PC-9 (cell line): ENCODE measurements at regions not wholly inside any gene's neighbourhood (a gene's known extent, or its start where the extent isn't known, plus 50 kb on each side); places are given as distances from the start of the nearest gene placed in this dataset.

Source experiments
- BruUV-seq: library from RNA; stranded (reverse); fragments of 400-500 nt; replicated peaks from 2 replicates; lab custom pipeline; 2021; lab: Mats Ljungman, UMichigan
- CTCF ChIA-PET: fragments of 300-600 bp; sonication (Branson Sonifier 250); formaldehyde crosslinking; loops from one replicate; lab custom pipeline; 2022; ENCODE audit warnings: antibody characterized with exemption; lab: Charles Lee
- POLR2A ChIA-PET: fragments of 300-600 bp; sonication (Branson Sonifier 250); formaldehyde crosslinking; loops from one replicate; lab custom pipeline; 2022; ENCODE audit warnings: antibody characterized with exemption; ENCODE audit not compliant: unreplicated experiment; lab: Charles Lee
- DNase-seq, 2 experiments: peaks; one replicate each; pipeline versions ENCODE4 v3.0.0 to v3.0.0-alpha.2; 2015 to 2022; ENCODE audit warnings: mixed read lengths in 1 of 2
- H2AFZ ChIP-seq: fragments of 200-600 bp; sonication (generic); 2 replicates; pipeline ENCODE4 v1.8.1; 2017; ENCODE audit warnings: antibody characterized with exemption
- H3F3A ChIP-seq: fragments of 200-600 bp; sonication (generic); 2 replicates; pipeline ENCODE4 v1.8.1; 2017; ENCODE audit warnings: antibody characterized with exemption, mild to moderate bottlenecking, low read depth; ENCODE audit not compliant: insufficient read depth
- H3K27ac ChIP-seq: fragments of 200-600 bp; sonication (generic); 2 replicates; pipeline ENCODE4 v1.6.1; 2016; ENCODE audit warnings: mixed run types
- H3K27me3 ChIP-seq: fragments of 200-600 bp; sonication (generic); 2 replicates; pipeline ENCODE4 v1.6.1; 2016; ENCODE audit warnings: low read depth, mixed run types; ENCODE audit not compliant: insufficient read depth
- H3K36me3 ChIP-seq: fragments of 200-600 bp; sonication (generic); 2 replicates; pipeline ENCODE4 v1.6.1; 2016; ENCODE audit warnings: low read depth, mixed run types
- H3K4me1 ChIP-seq: fragments of 200-600 bp; sonication (generic); replicated peaks from 2 replicates; pipeline ENCODE4 v1.6.1; 2016; ENCODE audit warnings: mixed run types; ENCODE audit not compliant: insufficient read depth
- H3K4me2 ChIP-seq: fragments of 200-600 bp; sonication (generic); 2 replicates; pipeline ENCODE4 v1.6.1; 2017; ENCODE audit warnings: mixed run types
- H3K4me3 ChIP-seq: fragments of 200-600 bp; sonication (generic); 2 replicates; pipeline ENCODE4 v1.6.1; 2016; ENCODE audit warnings: mixed run types
- H3K79me2 ChIP-seq: fragments of 200-600 bp; sonication (generic); 2 replicates; pipeline ENCODE4 v1.6.1; 2017; ENCODE audit warnings: low read depth, mixed run types
- H3K9me2 ChIP-seq: fragments of 200-600 bp; sonication (generic); 2 replicates; pipeline ENCODE4 v1.8.1; 2017; ENCODE audit warnings: mild to moderate bottlenecking; ENCODE audit not compliant: insufficient read depth
- H3K9me3 ChIP-seq: fragments of 200-600 bp; sonication (generic); 2 replicates; pipeline ENCODE4 v1.8.1; 2016; ENCODE audit warnings: low read depth; ENCODE audit not compliant: insufficient read depth
- H4K20me1 ChIP-seq: fragments of 200-600 bp; sonication (generic); 2 replicates; pipeline ENCODE4 v1.8.1; 2017; ENCODE audit not compliant: insufficient read depth
- CTCF ChIP-seq: fragments of 200-600 bp; sonication (generic); conservative IDR thresholded peaks from 2 replicates; pipeline ENCODE4 v1.6.1; 2017; ENCODE audit warnings: mixed run types, antibody characterized with exemption, mild to moderate bottlenecking, moderate library complexity
- EZH2 ChIP-seq: fragments of 200-600 bp; sonication (generic); IDR thresholded peaks from 2 replicates; pipeline ENCODE4 v1.8.0; 2017; ENCODE audit warnings: antibody characterized with exemption, low read depth
- intact Hi-C: fragments of 100-400 bp; cut with micrococcal nuclease; formaldehyde crosslinking; loops from one replicate; pipeline ENCODE4 v1.10.0; 2022; ENCODE audit not compliant: unreplicated experiment

GRCh38 chr5:109570362-109570874, 119.3 kb upstream of the MAN2A1 start:
- POLR2A ChIA-PET = no interaction called here
- H2AFZ ChIP-seq = no peak overlapping the region

GRCh38 chr5:109567374-109568044, 122.2 kb upstream of the MAN2A1 start:
- H4K20me1 ChIP-seq = no peaks in the 10 kb centered on the region
- H2AFZ ChIP-seq = peak overlapping the region; percentile 48; the same call in 1 of the 2 replicates
- H3K79me2 ChIP-seq = no peaks in the 10 kb centered on the region
- no peaks in the 10 kb centered on the region for H3F3A ChIP-seq
- no peaks in the 10 kb centered on the region for H3K36me3 ChIP-seq
- H3K4me2 ChIP-seq = no peak overlapping the region
- H3K27me3 ChIP-seq = no peaks in the 10 kb centered on the region
- H3K4me3 ChIP-seq = no peak overlapping the region
- ChIA-PET POLR2A (no interaction called here), CTCF (interaction anchor here (0.7 kb wide), 1 partner anchor 1816 kb away, joined by 3 read pairs; no protein-coding TSS in a partner anchor)
- no peak overlapping the region for H3K27ac ChIP-seq
- H3K4me1 ChIP-seq = no peaks in the 10 kb centered on the region
- BruUV-seq = no TSS peak
- 0 out of 2 replicates have a peak, but pooled peaks cover 5% of the 10 kb centered on the region for H3K9me2 ChIP-seq
- intact Hi-C loops = no loop called here
- TF ChIP-seq CTCF = no peak
- no peak for TF ChIP-seq EZH2
- no peaks in the 10 kb centered on the region for H3K9me3 ChIP-seq
- no peak for DNase-seq

More at GRCh38 chr5:109570362-109570874, 119.3 kb upstream of the MAN2A1 start:
- TF ChIP-seq EZH2 = no peak
- TF ChIP-seq CTCF = no peak
- no peak for DNase-seq
- no peaks in the 10 kb centered on the region for H3K79me2 ChIP-seq
- no peaks in the 10 kb centered on the region for H3F3A ChIP-seq
- intact Hi-C loops = no loop called here
- H3K9me2 ChIP-seq = 0 out of 2 replicates have a peak, but pooled peaks cover 5% of the 10 kb centered on the region
- no peak overlapping the region for H3K27ac ChIP-seq
- CTCF ChIA-PET = no interaction called here
- H4K20me1 ChIP-seq = no peaks in the 10 kb centered on the region
- no TSS peak for BruUV-seq
- H3K27me3 ChIP-seq = no peaks in the 10 kb centered on the region
- no peak overlapping the region for H3K4me2 ChIP-seq
- no peak overlapping the region for H3K4me3 ChIP-seq
- no peaks in the 10 kb centered on the region for H3K9me3 ChIP-seq
- no peaks in the 10 kb centered on the region for H3K4me1 ChIP-seq
- H3K36me3 ChIP-seq = no peaks in the 10 kb centered on the region

GRCh38 chr5:109566361-109566760, 123.4 kb upstream of the MAN2A1 start:
- CTCF ChIA-PET = no interaction called here

More at GRCh38 chr5:109566361-109566760, 123.4 kb upstream of the MAN2A1 start:
- DNase-seq = no peak
- intact Hi-C loops = no loop called here
- TF ChIP-seq CTCF = no peak
- TF ChIP-seq EZH2 = no peak
- no TSS peak for BruUV-seq
- H2AFZ ChIP-seq = no peak overlapping the region
- H4K20me1 ChIP-seq = no peaks in the 10 kb centered on the region
- H3K4me1 ChIP-seq = no peaks in the 10 kb centered on the region
- no peaks in the 10 kb centered on the region for H3F3A ChIP-seq
- 0 out of 2 replicates have a peak, but pooled peaks cover 2% of the 10 kb centered on the region for H3K9me2 ChIP-seq
- no peak overlapping the region for H3K4me3 ChIP-seq
- no peaks in the 10 kb centered on the region for H3K27me3 ChIP-seq
- H3K27ac ChIP-seq = no peak overlapping the region
- POLR2A ChIA-PET = no interaction called here
- no peaks in the 10 kb centered on the region for H3K9me3 ChIP-seq
- no peak overlapping the region for H3K4me2 ChIP-seq
- H3K79me2 ChIP-seq = no peaks in the 10 kb centered on the region
- no peaks in the 10 kb centered on the region for H3K36me3 ChIP-seq
